Thyroid gland (tissue), 4 donors: ENCODE measurements at regions not wholly inside any gene's neighbourhood (a gene's known extent, or its start where the extent isn't known, plus 50 kb on each side); places are given as distances from the start of the nearest gene placed in this dataset.

Source experiments
- POLR2A ChIP-seq, 2 donors: fragments of 450-650 bp; IDR thresholded peaks; one replicate each; pipeline ENCODE4 v1.6.1; 2017; ENCODE audit warnings: antibody characterized with exemption in 2 of 2, mild to moderate bottlenecking in 2 of 2, moderate library complexity in 1 of 2
- TF ChIP-seq, protein P1 (sequence below), 6 experiments: fragments of 200-600 bp in 3 of 6; fragments of 450-650 bp in 3 of 6; sonication (generic) in 3 of 6; IDR thresholded peaks; one replicate each; pipeline ENCODE4 v1.5.1; 2016 to 2019; ENCODE audit warnings: antibody characterized with exemption in 6 of 6, mild to moderate bottlenecking in 2 of 6, inconsistent platforms in 1 of 6, moderate library complexity in 1 of 6

DNA sequence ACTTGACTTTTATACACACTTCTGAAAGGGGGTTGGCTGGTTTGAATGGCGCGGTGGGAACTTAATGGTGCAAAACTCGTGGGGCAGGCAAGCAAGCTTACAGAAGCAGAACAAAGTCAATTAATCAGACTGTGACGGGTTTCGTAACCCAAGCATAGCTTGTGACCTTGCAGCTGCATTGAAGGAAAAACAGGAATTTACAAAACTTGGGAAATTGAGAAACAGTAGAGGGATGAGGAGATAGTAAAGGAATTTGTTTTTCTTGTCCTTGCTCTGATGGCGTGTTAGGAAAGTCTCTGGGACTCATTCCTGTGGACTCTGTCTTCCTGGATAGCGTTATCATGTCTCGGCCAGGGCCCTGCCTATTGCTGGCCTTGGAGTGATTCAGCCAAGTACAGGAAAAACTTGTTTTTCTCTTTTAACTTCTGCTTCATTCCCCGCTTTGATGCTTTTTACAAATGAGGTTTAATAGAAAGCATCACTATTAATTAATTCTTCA, 220.0 kb upstream of the KCND2 start:
- TF ChIP-seq, protein P1, sequence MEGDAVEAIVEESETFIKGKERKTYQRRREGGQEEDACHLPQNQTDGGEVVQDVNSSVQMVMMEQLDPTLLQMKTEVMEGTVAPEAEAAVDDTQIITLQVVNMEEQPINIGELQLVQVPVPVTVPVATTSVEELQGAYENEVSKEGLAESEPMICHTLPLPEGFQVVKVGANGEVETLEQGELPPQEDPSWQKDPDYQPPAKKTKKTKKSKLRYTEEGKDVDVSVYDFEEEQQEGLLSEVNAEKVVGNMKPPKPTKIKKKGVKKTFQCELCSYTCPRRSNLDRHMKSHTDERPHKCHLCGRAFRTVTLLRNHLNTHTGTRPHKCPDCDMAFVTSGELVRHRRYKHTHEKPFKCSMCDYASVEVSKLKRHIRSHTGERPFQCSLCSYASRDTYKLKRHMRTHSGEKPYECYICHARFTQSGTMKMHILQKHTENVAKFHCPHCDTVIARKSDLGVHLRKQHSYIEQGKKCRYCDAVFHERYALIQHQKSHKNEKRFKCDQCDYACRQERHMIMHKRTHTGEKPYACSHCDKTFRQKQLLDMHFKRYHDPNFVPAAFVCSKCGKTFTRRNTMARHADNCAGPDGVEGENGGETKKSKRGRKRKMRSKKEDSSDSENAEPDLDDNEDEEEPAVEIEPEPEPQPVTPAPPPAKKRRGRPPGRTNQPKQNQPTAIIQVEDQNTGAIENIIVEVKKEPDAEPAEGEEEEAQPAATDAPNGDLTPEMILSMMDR (IDR thresholded peaks at IDR 0.05), result no peak
- TF ChIP-seq POLR2A (IDR thresholded peaks at IDR 0.05), result no peak
